Small intestine (tissue), 7 donors: ENCODE measurements at regions not wholly inside any gene's neighbourhood (a gene's known extent, or its start where the extent isn't known, plus 50 kb on each side); places are given as distances from the start of the nearest gene placed in this dataset.

Experiments
- DNase-seq, 2 donors: peaks; one replicate each; pipeline versions ENCODE4 v3.0.0 to v3.0.0-alpha.2; 2013
- FAIRE-seq: peaks from 2 replicates; lab custom pipeline; 2012; peaks lifted over from hg19 to GRCh38; lab: Jason Lieb, UNC
- H3K27ac ChIP-seq, 3 donors: one replicate each; pipeline ENCODE4 v1.5.1; 2013; ENCODE audit warnings: low read length in 2 of 3, mild to moderate bottlenecking in 2 of 3, control low read depth in 1 of 3, inconsistent platforms in 1 of 3, low read depth in 1 of 3, moderate library complexity in 1 of 3
- H3K27me3 ChIP-seq, 3 donors: one replicate each; pipeline ENCODE4 v1.6.1; 2013; ENCODE audit warnings: low read length in 3 of 3, inconsistent platforms in 1 of 3; ENCODE audit not compliant: control insufficient read depth in 3 of 3, insufficient read depth in 3 of 3
- H3K36me3 ChIP-seq, 3 donors: one replicate each; pipeline ENCODE4 v1.6.1; 2013; ENCODE audit warnings: low read length in 3 of 3, inconsistent platforms in 1 of 3, low read depth in 1 of 3, mild to moderate bottlenecking in 1 of 3, moderate library complexity in 1 of 3; ENCODE audit not compliant: control insufficient read depth in 3 of 3, insufficient read depth in 2 of 3
- H3K4me1 ChIP-seq, 3 donors: one replicate each; pipeline ENCODE4 v1.6.1; 2013; ENCODE audit warnings: low read length in 2 of 3, inconsistent platforms in 1 of 3, low read depth in 1 of 3, mild to moderate bottlenecking in 1 of 3, moderate library complexity in 1 of 3; ENCODE audit not compliant: control insufficient read depth in 3 of 3, insufficient read depth in 2 of 3
- H3K4me3 ChIP-seq, 3 donors: one replicate each; pipeline ENCODE4 v1.5.1; 2013; ENCODE audit warnings: low read length in 3 of 3, control low read depth in 1 of 3, inconsistent platforms in 1 of 3, low read depth in 1 of 3, mild to moderate bottlenecking in 1 of 3, moderate library complexity in 1 of 3
- H3K9me3 ChIP-seq, 2 donors: one replicate each; pipeline ENCODE4 v1.6.1; 2013; ENCODE audit warnings: low read depth in 1 of 2, low read length in 1 of 2; ENCODE audit not compliant: control insufficient read depth in 2 of 2, insufficient read depth in 1 of 2
- WGBS, 3 donors: extraction: QIAGEN DNeasy Blood & Tissue Kit; methylation state at CpG; one replicate each; pipeline ENCODE4 v1.1.7; 2013; 5-methylcytosine and 5-hydroxymethylcytosine counted together
- donor health status: healthy with polysubstance abuse.
- donor health status: control.
- donor health status: control.
- donor health status: Bipolar disorder and iron deficiency.
- donor health status: healthy.

- Histone ChIP-seq H3K36me3 (no peaks in the 10 kb centered on the region), H3K27me3 (no peaks in the 10 kb centered on the region), H3K4me1 (peaks cover 0 to under 1% (median 0%) of the 10 kb centered on the region in 3 donors), H3K27ac (no peak overlapping the region), H3K9me3 (no peaks in the 10 kb centered on the region), H3K4me3 (no peak overlapping the region)
- FAIRE-seq (no peak), DNase-seq (no peak)
Observed at GRCh38 chr1:94332516-94332915, 85.7 kb upstream of the ABCD3 start.

- peak in 1 of 2 donors; percentile 19 for DNase-seq
- Histone ChIP-seq H3K27me3 (no peaks in the 10 kb centered on the region), H3K9me3 (no peaks in the 10 kb centered on the region), H3K36me3 (no peaks in the 10 kb centered on the region), H3K4me1 (peaks cover 0 to 5% (median 4%) of the 10 kb centered on the region in 3 donors), H3K4me3 (no peak overlapping the region), H3K27ac (no peak overlapping the region)
- 14 to 25% (median 16%) methylated on average over 3 of the region's 3 CpGs for WGBS, 3 donors
- no peak for FAIRE-seq
Observed at GRCh38 chr1:94329986-94330385, 88.2 kb upstream of the ABCD3 start.

- FAIRE-seq: no peak
- Histone ChIP-seq H3K36me3 (no peaks in the 10 kb centered on the region), H3K4me1 (peaks cover 0 to 5% (median 4%) of the 10 kb centered on the region in 3 donors), H3K9me3 (no peaks in the 10 kb centered on the region), H3K27ac (no peak overlapping the region), H3K27me3 (no peaks in the 10 kb centered on the region), H3K4me3 (no peak overlapping the region)
- 91 to 95% (median 95%) methylated on average over 4 of the region's 4 CpGs for WGBS, 3 donors
- DNase-seq: no peak
Observed at GRCh38 chr1:94329276-94329675, 88.9 kb upstream of the ABCD3 start.

GRCh38 chr1:94327001-94327690 is 89.8 kb upstream of the ARHGAP29 start:
- peak overlapping the region in 1 of 3 donors; percentile 44 for H3K27ac ChIP-seq
- H3K4me3 ChIP-seq: no peak overlapping the region
- no peaks in the 10 kb centered on the region for H3K9me3 ChIP-seq
- no peaks in the 10 kb centered on the region for H3K36me3 ChIP-seq
- FAIRE-seq (no peak), DNase-seq (peak in 1 of 2 donors; percentile 19)
- 17 to 21% (median 18%) methylated on average over 18 of the region's 18 CpGs for WGBS, 3 donors
- H3K4me1 ChIP-seq: peaks cover 0 to 5% (median 4%) of the 10 kb centered on the region in 3 donors
- no peaks in the 10 kb centered on the region for H3K27me3 ChIP-seq

GRCh38 chr1:94326329-94326728 is 88.9 kb upstream of the ARHGAP29 start:
- H3K27ac ChIP-seq: no peak overlapping the region

GRCh38 chr1:94325377-94326302 is 88.3 kb upstream of the ARHGAP29 start:
- H3K27ac ChIP-seq: peak overlapping the region in 1 of 3 donors; percentile 22
- WGBS, 3 donors: 53 to 59% (median 56%) methylated on average over 5 of the region's 5 CpGs
- no peaks in the 10 kb centered on the region for H3K36me3 ChIP-seq
- H3K27me3 ChIP-seq: no peaks in the 10 kb centered on the region
- peaks cover 0 to 5% (median 4%) of the 10 kb centered on the region in 3 donors for H3K4me1 ChIP-seq
- no peak for DNase-seq
- H3K9me3 ChIP-seq: no peaks in the 10 kb centered on the region
- no peak for FAIRE-seq
- H3K4me3 ChIP-seq: no peak overlapping the region

More at GRCh38 chr1:94326329-94326728, 88.9 kb upstream of the ARHGAP29 start:
- 22 to 44% (median 31%) methylated on average over 4 of the region's 4 CpGs for WGBS, 3 donors
- Histone ChIP-seq H3K4me1 (peaks cover 0 to 5% (median 4%) of the 10 kb centered on the region in 3 donors), H3K4me3 (no peak overlapping the region), H3K27me3 (no peaks in the 10 kb centered on the region), H3K36me3 (no peaks in the 10 kb centered on the region), H3K9me3 (no peaks in the 10 kb centered on the region)
- no peak for FAIRE-seq
- DNase-seq: no peak

- DNase-seq: no peak
- WGBS, 3 donors: 62 to 70% (median 69%) methylated on average over 4 of the region's 4 CpGs
- peaks cover 0 to 5% (median 4%) of the 10 kb centered on the region in 3 donors for H3K4me1 ChIP-seq
- no peaks in the 10 kb centered on the region for H3K36me3 ChIP-seq
- H3K27ac ChIP-seq: no peak overlapping the region
- H3K27me3 ChIP-seq: no peaks in the 10 kb centered on the region
- no peak for FAIRE-seq
- no peaks in the 10 kb centered on the region for H3K9me3 ChIP-seq
- H3K4me3 ChIP-seq: no peak overlapping the region
Observed at GRCh38 chr1:94324178-94324544, 86.8 kb upstream of the ARHGAP29 start.

- no peaks in the 10 kb centered on the region for H3K36me3 ChIP-seq
- DNase-seq (no peak), FAIRE-seq (no peak)
- 79 to 83% (median 82%) methylated on average over 7 of the region's 7 CpGs for WGBS, 3 donors
- no peaks in the 10 kb centered on the region for H3K9me3 ChIP-seq
- peaks cover 0 to 5% (median 4%) of the 10 kb centered on the region in 3 donors for H3K4me1 ChIP-seq
- H3K4me3 ChIP-seq: no peak overlapping the region
- no peaks in the 10 kb centered on the region for H3K27me3 ChIP-seq
- no peak overlapping the region for H3K27ac ChIP-seq
Observed at GRCh38 chr1:94323311-94324177, 86.2 kb upstream of the ARHGAP29 start.
